H1 (cell line): ENCODE measurements at regions not wholly inside any gene's neighbourhood (a gene's known extent, or its start where the extent isn't known, plus 50 kb on each side); places are given as distances from the start of the nearest gene placed in this dataset.

Experiments
- EGR1 ChIP-seq: IDR thresholded peaks from 2 replicates; pipeline ENCODE4 v1.6.1; 2011; ENCODE audit warnings: low read depth, low read length, borderline replicate concordance
- EZH2 ChIP-seq: fragments of 200-600 bp; sonication (generic); IDR thresholded peaks from 2 replicates; pipeline ENCODE4 v1.7.1; 2012; ENCODE audit warnings: low read depth, mild to moderate bottlenecking, moderate library complexity, low read length, inconsistent platforms; ENCODE audit not compliant: severe bottlenecking
- JUN ChIP-seq: IDR thresholded peaks from 2 replicates; pipeline ENCODE4 v1.6.1; 2011; ENCODE audit warnings: low read depth, mild to moderate bottlenecking, improper control_type of control experiment, low read length
- POLR2A ChIP-seq, 2 experiments: IDR thresholded peaks; 1 replicate in 1 of 2; 2 replicates in 1 of 2; pipeline ENCODE4 v1.6.1; 2011; ENCODE audit warnings: low read depth in 2 of 2, low read length in 2 of 2, mild to moderate bottlenecking in 2 of 2; ENCODE audit errors: control extremely low read depth in 1 of 2
- RAD21 ChIP-seq, 2 experiments: IDR thresholded peaks in 1 of 2; conservative IDR thresholded peaks in 1 of 2; 2 replicates each; pipeline ENCODE4 v1.6.1; 2011; ENCODE audit warnings: low read depth in 2 of 2, low read length in 2 of 2, improper control_type of control experiment in 1 of 2, inconsistent platforms in 1 of 2, mild to moderate bottlenecking in 1 of 2, moderate library complexity in 1 of 2
- RNF2 ChIP-seq: fragments of 200-900, 300-1000 bp; sonication (generic); IDR thresholded peaks from 2 replicates; pipeline ENCODE4 v1.7.1; 2016; ENCODE audit warnings: borderline replicate concordance, low read depth, mild to moderate bottlenecking, antibody characterized with exemption, low read length; ENCODE audit not compliant: poor library complexity, severe bottlenecking; ENCODE audit errors: missing control alignments
- RXRA ChIP-seq: IDR thresholded peaks from 2 replicates; pipeline ENCODE4 v1.6.1; 2011; ENCODE audit warnings: low read depth, mild to moderate bottlenecking, low read length, moderate library complexity; ENCODE audit not compliant: insufficient read depth
- SIN3A ChIP-seq, 2 experiments: IDR thresholded peaks in 1 of 2; conservative IDR thresholded peaks in 1 of 2; 2 replicates each; pipeline ENCODE4 v1.6.1; 2011 to 2012; ENCODE audit warnings: low read length in 2 of 2, improper control_type of control experiment in 1 of 2, low read depth in 1 of 2, mild to moderate bottlenecking in 1 of 2
- SP1 ChIP-seq: IDR thresholded peaks from 2 replicates; pipeline ENCODE4 v1.6.1; 2011; ENCODE audit warnings: low read depth, low read length
- TCF12 ChIP-seq: IDR thresholded peaks from 2 replicates; pipeline ENCODE4 v1.6.1; 2011; ENCODE audit warnings: low read depth, mild to moderate bottlenecking, low read length
- TF ChIP-seq, protein P1 (sequence below), 3 experiments: IDR thresholded peaks; 1 replicate in 2 of 3; 2 replicates in 1 of 3; pipeline versions ENCODE4 v1.5.1 to v1.6.1; 2011; ENCODE audit warnings: low read length in 3 of 3, mild to moderate bottlenecking in 3 of 3, inconsistent platforms in 2 of 3, low read depth in 1 of 3, moderate library complexity in 1 of 3; ENCODE audit not compliant: insufficient read depth in 1 of 3; ENCODE audit errors: control extremely low read depth in 1 of 3
- TF ChIP-seq, protein P2 (sequence below): IDR thresholded peaks from 2 replicates; pipeline ENCODE4 v1.6.1; 2011; ENCODE audit warnings: low read depth, mild to moderate bottlenecking, low read length; ENCODE audit not compliant: insufficient read depth
- TF ChIP-seq, protein P3 (sequence below): fragments of 300-600 bp; sonication (generic); IDR thresholded peaks from 2 replicates; pipeline ENCODE4 v1.7.1; 2012; ENCODE audit warnings: low read length, moderate library complexity, mild to moderate bottlenecking, inconsistent platforms; ENCODE audit not compliant: insufficient replicate concordance

DNA sequence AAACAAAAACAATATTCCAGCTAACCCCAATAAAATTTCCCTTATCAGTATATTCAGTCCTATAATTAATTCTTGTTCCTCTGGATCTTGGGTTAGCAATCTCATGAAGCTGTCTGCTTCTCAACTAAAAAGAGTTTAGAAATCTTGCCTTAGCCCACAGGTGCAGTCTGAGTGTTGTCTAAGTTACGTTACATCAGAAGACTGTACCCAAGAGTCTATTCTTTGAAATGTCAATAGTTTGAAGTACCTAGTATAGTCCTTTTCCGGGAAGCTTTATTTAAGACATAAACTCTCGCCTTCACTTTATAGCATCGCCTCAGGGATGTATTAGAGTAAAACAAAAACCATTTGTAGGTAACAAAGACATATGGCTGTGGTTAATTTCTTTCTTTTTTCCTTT, 465.1 kb downstream of the FUT8 start:
- TF ChIP-seq POLR2A (IDR thresholded peaks at IDR 0.05; ENCODE audit: control extremely low read depth in 1 of 2, low read depth in 2 of 2, low read length in 2 of 2) = no peak
- TF ChIP-seq, protein P1, sequence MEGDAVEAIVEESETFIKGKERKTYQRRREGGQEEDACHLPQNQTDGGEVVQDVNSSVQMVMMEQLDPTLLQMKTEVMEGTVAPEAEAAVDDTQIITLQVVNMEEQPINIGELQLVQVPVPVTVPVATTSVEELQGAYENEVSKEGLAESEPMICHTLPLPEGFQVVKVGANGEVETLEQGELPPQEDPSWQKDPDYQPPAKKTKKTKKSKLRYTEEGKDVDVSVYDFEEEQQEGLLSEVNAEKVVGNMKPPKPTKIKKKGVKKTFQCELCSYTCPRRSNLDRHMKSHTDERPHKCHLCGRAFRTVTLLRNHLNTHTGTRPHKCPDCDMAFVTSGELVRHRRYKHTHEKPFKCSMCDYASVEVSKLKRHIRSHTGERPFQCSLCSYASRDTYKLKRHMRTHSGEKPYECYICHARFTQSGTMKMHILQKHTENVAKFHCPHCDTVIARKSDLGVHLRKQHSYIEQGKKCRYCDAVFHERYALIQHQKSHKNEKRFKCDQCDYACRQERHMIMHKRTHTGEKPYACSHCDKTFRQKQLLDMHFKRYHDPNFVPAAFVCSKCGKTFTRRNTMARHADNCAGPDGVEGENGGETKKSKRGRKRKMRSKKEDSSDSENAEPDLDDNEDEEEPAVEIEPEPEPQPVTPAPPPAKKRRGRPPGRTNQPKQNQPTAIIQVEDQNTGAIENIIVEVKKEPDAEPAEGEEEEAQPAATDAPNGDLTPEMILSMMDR (IDR thresholded peaks at IDR 0.05; ENCODE audit: control extremely low read depth in 1 of 3, insufficient read depth in 1 of 3, low read depth in 1 of 3, low read length in 3 of 3) = no peak
- TF ChIP-seq RAD21 (IDR thresholded peaks at IDR 0.05 in 1 of 2, conservative IDR thresholded peaks at IDR 0.05 in 1 of 2; ENCODE audit: low read depth in 2 of 2, low read length in 2 of 2) = no peak
- no peak for TF ChIP-seq EGR1
- TF ChIP-seq, protein P2, sequence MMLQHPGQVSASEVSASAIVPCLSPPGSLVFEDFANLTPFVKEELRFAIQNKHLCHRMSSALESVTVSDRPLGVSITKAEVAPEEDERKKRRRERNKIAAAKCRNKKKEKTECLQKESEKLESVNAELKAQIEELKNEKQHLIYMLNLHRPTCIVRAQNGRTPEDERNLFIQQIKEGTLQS = no peak
- no peak for TF ChIP-seq TCF12
- TF ChIP-seq, protein P3, sequence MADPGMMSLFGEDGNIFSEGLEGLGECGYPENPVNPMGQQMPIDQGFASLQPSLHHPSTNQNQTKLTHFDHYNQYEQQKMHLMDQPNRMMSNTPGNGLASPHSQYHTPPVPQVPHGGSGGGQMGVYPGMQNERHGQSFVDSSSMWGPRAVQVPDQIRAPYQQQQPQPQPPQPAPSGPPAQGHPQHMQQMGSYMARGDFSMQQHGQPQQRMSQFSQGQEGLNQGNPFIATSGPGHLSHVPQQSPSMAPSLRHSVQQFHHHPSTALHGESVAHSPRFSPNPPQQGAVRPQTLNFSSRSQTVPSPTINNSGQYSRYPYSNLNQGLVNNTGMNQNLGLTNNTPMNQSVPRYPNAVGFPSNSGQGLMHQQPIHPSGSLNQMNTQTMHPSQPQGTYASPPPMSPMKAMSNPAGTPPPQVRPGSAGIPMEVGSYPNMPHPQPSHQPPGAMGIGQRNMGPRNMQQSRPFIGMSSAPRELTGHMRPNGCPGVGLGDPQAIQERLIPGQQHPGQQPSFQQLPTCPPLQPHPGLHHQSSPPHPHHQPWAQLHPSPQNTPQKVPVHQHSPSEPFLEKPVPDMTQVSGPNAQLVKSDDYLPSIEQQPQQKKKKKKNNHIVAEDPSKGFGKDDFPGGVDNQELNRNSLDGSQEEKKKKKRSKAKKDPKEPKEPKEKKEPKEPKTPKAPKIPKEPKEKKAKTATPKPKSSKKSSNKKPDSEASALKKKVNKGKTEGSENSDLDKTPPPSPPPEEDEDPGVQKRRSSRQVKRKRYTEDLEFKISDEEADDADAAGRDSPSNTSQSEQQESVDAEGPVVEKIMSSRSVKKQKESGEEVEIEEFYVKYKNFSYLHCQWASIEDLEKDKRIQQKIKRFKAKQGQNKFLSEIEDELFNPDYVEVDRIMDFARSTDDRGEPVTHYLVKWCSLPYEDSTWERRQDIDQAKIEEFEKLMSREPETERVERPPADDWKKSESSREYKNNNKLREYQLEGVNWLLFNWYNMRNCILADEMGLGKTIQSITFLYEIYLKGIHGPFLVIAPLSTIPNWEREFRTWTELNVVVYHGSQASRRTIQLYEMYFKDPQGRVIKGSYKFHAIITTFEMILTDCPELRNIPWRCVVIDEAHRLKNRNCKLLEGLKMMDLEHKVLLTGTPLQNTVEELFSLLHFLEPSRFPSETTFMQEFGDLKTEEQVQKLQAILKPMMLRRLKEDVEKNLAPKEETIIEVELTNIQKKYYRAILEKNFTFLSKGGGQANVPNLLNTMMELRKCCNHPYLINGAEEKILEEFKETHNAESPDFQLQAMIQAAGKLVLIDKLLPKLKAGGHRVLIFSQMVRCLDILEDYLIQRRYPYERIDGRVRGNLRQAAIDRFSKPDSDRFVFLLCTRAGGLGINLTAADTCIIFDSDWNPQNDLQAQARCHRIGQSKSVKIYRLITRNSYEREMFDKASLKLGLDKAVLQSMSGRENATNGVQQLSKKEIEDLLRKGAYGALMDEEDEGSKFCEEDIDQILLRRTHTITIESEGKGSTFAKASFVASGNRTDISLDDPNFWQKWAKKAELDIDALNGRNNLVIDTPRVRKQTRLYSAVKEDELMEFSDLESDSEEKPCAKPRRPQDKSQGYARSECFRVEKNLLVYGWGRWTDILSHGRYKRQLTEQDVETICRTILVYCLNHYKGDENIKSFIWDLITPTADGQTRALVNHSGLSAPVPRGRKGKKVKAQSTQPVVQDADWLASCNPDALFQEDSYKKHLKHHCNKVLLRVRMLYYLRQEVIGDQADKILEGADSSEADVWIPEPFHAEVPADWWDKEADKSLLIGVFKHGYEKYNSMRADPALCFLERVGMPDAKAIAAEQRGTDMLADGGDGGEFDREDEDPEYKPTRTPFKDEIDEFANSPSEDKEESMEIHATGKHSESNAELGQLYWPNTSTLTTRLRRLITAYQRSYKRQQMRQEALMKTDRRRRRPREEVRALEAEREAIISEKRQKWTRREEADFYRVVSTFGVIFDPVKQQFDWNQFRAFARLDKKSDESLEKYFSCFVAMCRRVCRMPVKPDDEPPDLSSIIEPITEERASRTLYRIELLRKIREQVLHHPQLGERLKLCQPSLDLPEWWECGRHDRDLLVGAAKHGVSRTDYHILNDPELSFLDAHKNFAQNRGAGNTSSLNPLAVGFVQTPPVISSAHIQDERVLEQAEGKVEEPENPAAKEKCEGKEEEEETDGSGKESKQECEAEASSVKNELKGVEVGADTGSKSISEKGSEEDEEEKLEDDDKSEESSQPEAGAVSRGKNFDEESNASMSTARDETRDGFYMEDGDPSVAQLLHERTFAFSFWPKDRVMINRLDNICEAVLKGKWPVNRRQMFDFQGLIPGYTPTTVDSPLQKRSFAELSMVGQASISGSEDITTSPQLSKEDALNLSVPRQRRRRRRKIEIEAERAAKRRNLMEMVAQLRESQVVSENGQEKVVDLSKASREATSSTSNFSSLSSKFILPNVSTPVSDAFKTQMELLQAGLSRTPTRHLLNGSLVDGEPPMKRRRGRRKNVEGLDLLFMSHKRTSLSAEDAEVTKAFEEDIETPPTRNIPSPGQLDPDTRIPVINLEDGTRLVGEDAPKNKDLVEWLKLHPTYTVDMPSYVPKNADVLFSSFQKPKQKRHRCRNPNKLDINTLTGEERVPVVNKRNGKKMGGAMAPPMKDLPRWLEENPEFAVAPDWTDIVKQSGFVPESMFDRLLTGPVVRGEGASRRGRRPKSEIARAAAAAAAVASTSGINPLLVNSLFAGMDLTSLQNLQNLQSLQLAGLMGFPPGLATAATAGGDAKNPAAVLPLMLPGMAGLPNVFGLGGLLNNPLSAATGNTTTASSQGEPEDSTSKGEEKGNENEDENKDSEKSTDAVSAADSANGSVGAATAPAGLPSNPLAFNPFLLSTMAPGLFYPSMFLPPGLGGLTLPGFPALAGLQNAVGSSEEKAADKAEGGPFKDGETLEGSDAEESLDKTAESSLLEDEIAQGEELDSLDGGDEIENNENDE = no peak
- no peak for TF ChIP-seq EZH2
- TF ChIP-seq RXRA = no peak
- no peak for TF ChIP-seq RNF2
- TF ChIP-seq SIN3A (conservative IDR thresholded peaks at IDR 0.05 in 1 of 2, IDR thresholded peaks at IDR 0.05 in 1 of 2; ENCODE audit: low read depth in 1 of 2, low read length in 2 of 2) = no peak
- TF ChIP-seq SP1 = no peak
- no peak for TF ChIP-seq JUN
